GDM1 (cell line): ENCODE measurements at regions not wholly inside any gene's neighbourhood (a gene's known extent, or its start where the extent isn't known, plus 50 kb on each side); places are given as distances from the start of the nearest gene placed in this dataset.
"Not testable (repeated sequence)": the region's sequence is repeated elsewhere in the genome, so short reads cannot be mapped to it uniquely, and the experiment has no call there.

Experiments
- DNase-seq: peaks from one replicate; lab custom pipeline; 2025; lab: John Stamatoyannopoulos, UW

- no peak for DNase-seq
Observed at GRCh38 chrX:55142206-55142918, 53.5 kb downstream of the PAGE2 start.

GRCh38 chrX:55142919-55143310 lies 54.1 kb downstream of the PAGE2 start:
- DNase-seq: no peak

GRCh38 chrX:55143621-55144020 lies 54.8 kb downstream of the PAGE2 start:
- no peak for DNase-seq

DNA sequence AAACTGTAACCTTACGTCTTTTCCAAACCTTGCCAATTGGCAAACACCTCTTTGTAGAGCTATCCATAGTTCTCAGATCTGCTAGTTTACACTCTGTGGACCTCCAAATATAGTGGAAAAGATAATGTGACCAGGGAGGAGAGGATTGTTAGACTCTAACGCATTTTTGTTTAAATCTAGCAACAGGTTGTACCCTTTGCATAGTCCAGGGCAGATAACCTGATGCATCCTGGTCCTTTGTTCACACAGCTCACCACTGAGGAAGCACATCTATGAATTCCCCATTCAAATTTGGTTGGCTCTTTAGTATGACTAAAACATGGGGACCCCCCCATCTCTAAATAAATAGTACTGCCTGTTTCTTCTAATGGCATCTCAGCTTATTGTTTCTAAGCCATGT lies 55.9 kb downstream of the PAGE2 start:
- no peak for DNase-seq

- DNase-seq: no peak
Observed at GRCh38 chrX:55149242-55149641, 60.4 kb downstream of the PAGE2 start.

GRCh38 chrX:55151199-55151598 lies 62.4 kb downstream of the PAGE2 start:
- no peak for DNase-seq

DNA sequence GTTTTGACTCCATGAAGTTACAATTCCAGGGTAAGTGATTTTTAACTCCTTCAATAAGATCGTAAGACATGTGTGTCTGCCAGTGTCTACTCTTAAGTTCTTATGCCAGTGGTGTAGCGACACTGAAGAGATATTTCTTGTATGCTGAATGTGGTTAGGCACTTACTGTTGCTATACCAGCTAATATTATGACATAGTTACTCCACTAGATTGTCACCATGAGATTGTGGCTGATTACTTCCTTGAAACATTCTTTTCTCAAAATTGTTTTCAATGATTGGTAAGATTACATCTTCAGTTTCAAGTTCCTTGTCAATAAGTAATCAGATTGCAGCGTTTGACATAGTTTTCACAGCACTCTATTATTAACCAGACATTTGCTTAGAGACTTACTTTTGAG lies 60.6 kb upstream of the PAGE5 start:
- DNase-seq: no peak

DNA sequence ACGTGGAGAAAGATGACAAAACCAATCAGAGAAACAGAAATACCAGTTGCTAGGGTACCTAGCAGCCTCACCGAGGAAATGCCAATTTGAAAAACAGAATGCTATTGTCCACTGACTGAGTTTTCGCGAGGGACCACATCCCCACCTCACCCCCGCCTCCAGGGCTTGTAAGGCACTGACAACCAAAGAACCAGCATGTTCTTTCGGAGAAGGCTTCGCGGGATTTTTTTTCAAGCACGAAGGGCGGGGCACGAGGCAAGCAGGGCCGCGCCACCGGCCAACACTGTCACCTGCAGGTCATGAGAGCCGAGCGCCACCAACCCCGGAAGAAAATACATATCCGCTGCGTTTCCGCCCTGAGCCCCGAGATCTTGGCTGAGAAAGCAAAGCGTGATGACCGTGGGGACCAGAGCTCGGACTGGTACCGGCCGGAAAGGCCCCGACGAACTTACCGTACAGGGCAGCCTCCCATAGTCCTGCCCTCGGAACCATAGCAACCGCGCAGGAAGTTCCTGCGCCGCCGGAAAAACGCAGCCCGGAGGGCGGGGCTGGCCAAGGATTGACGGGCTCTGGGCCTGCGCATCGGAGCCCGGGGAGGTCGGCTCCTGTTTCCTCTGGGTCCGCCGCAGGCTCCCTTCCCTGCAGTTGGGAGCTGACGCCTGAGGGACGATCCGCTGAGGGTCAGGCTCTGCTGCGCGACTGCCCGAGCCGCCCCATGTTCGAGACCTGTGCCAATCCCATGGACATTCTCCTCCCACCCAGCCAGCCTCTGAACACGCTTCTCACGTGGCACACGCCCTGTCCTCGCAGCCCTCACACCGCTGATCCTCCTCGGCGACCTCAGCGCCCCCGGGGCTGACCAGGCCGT lies 59.2 kb upstream of the PAGE5 start:
- peak; percentile 85 for DNase-seq

DNA sequence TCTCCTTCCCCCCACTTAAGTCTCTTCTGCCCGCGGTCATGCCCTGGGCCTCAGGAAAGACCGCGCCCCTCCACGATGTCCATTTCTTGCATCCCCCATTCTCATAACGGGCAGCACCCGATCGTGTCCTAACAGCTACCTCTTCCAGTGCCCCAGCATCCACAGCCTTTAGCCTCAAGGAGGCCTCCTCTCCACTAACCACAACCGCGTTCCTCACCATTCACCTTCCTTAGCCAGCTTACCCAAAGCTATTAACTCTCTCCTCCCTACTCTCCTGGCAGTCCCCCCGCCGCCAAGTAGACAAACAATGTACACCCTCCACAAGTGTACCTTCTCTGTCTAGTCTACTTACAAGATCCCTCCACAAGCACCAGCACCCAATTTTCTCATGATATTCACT lies 58.6 kb upstream of the PAGE5 start:
- DNase-seq: no peak

GRCh38 chrX:55163171-55163570 lies 57.0 kb upstream of the PAGE5 start:
- no peak for DNase-seq

GRCh38 chrX:55165026-55165425 lies 55.1 kb upstream of the PAGE5 start:
- not testable (repeated sequence) for DNase-seq

DNA sequence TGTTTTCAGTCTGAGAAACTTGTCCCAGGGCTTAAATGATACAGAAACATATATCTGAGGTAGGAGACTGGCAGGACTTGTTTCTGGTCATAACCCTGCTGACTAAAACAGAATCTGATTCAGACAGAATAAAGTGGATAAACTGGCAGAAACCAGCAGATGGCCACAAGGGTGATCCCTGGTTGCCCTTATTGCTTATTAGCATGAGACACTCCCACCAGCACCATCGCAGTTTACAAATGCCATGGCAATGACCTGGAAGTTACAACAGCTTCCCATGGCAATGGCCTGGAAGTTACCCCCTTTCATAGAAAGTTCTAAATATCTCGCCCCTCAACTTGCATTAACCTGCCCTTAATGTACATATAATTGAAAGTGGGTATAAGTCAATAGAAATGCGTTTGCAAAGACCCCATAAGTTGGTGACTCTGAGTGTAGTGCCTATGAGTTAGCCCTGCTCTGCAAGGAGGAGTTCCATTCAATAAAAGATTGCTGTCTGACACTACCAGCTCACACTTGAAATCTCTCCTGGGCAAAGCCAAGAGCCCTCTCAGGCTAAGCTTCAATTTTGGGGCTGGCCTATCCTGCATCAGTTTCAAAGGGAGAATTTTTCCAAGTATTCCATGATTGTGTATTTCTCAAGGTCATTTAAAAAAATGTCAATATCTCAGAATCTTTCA lies 52.9 kb upstream of the PAGE5 start:
- no peak for DNase-seq

GRCh38 chrX:55167901-55168300 lies 52.2 kb upstream of the PAGE5 start:
- DNase-seq: no peak

DNA sequence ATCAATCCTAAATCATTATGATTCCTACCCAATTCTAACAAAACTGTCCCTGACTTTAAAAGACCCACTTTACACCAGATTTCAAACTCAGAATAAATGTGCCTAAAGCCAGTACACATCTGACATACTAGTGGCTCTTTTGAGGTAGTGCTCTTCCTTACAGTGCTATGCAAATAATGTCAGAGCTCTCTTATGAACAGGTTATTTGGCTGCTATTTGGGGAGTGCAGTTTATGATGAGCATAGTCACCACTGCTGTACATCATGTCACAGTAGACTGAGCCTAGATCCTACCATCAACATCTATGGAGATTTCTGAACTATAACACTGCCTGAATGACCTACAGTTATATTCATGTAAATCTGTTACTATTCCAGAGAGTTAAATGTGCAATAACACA lies 50.4 kb upstream of the PAGE5 start:
- DNase-seq: no peak
